KMS-11 (cell line): ENCODE measurements at regions not wholly inside any gene's neighbourhood (a gene's known extent, or its start where the extent isn't known, plus 50 kb on each side); places are given as distances from the start of the nearest gene placed in this dataset.

Source experiments
- H2AFZ ChIP-seq: fragments of 200-600 bp; sonication (generic); 2 replicates; pipeline ENCODE4 v1.6.1; 2016; ENCODE audit warnings: antibody characterized with exemption, mixed run types, low read depth
- H3K27ac ChIP-seq: fragments of 200-600 bp; sonication (generic); 2 replicates; pipeline ENCODE4 v1.6.1; 2016; ENCODE audit warnings: mild to moderate bottlenecking, mixed run types
- H3K27me3 ChIP-seq: fragments of 200-600 bp; sonication (generic); 2 replicates; pipeline ENCODE4 v1.6.1; 2017; ENCODE audit warnings: mild to moderate bottlenecking, low read depth, mixed run types, moderate library complexity; ENCODE audit not compliant: insufficient read depth
- H3K36me3 ChIP-seq: fragments of 200-600 bp; sonication (generic); 2 replicates; pipeline ENCODE4 v1.6.1; 2017; ENCODE audit warnings: mild to moderate bottlenecking, mixed run types; ENCODE audit not compliant: insufficient read depth
- H3K4me1 ChIP-seq: fragments of 200-600 bp; sonication (generic); 2 replicates; pipeline ENCODE4 v1.6.1; 2016; ENCODE audit warnings: mild to moderate bottlenecking, low read depth, mixed run types; ENCODE audit not compliant: poor library complexity, severe bottlenecking
- H3K4me2 ChIP-seq: fragments of 200-600 bp; sonication (generic); 2 replicates; pipeline ENCODE4 v1.7.0; 2016; ENCODE audit warnings: mild to moderate bottlenecking, mixed run types
- H3K4me3 ChIP-seq: fragments of 200-600 bp; sonication (generic); IDR thresholded peaks from 2 replicates; pipeline ENCODE4 v1.6.1; 2017; ENCODE audit warnings: low read depth, low read length, mixed read lengths; ENCODE audit not compliant: insufficient read depth
- H3K79me2 ChIP-seq: fragments of 200-600 bp; sonication (generic); 2 replicates; pipeline ENCODE4 v1.6.1; 2016; ENCODE audit warnings: low read depth, mixed run types; ENCODE audit not compliant: insufficient read depth
- H3K9ac ChIP-seq: fragments of 200-600 bp; sonication (generic); 2 replicates; pipeline ENCODE4 v1.6.1; 2016; ENCODE audit warnings: mild to moderate bottlenecking, mixed run types
- H4K20me1 ChIP-seq: fragments of 200-600 bp; sonication (generic); 2 replicates; pipeline ENCODE4 v1.6.1; 2016; ENCODE audit warnings: mild to moderate bottlenecking, mixed run types; ENCODE audit not compliant: insufficient read depth
- CTCF ChIP-seq: fragments of 200-600 bp; sonication (generic); conservative IDR thresholded peaks from 2 replicates; pipeline ENCODE4 v1.6.1; 2017; ENCODE audit warnings: low read depth, mild to moderate bottlenecking, antibody characterized with exemption, low read length, moderate library complexity, mixed read lengths

- Histone ChIP-seq H3K9ac (no peak overlapping the region), H3K4me1 (no peaks in the 10 kb centered on the region), H3K4me3 (no peak overlapping the region), H3K4me2 (no peak overlapping the region), H3K79me2 (no peaks in the 10 kb centered on the region), H4K20me1 (no peaks in the 10 kb centered on the region), H3K27ac (no peak overlapping the region), H3K36me3 (no peaks in the 10 kb centered on the region), H3K27me3 (no peaks in the 10 kb centered on the region), H2AFZ (no peak overlapping the region)
- no peak for TF ChIP-seq CTCF
These were observed 338.4 kb upstream of the SMARCA2 start for GRCh38 chr9:1676771-1677170.

GRCh38 chr9:1683951-1684350 lies 331.2 kb upstream of the SMARCA2 start:
- H3K4me1 ChIP-seq: no peaks in the 10 kb centered on the region
- no peak for TF ChIP-seq CTCF
- H3K27ac ChIP-seq: no peak overlapping the region
- H4K20me1 ChIP-seq: no peaks in the 10 kb centered on the region
- no peak overlapping the region for H2AFZ ChIP-seq
- H3K27me3 ChIP-seq: no peaks in the 10 kb centered on the region
- H3K4me3 ChIP-seq: no peak overlapping the region
- no peaks in the 10 kb centered on the region for H3K36me3 ChIP-seq
- no peak overlapping the region for H3K9ac ChIP-seq
- H3K4me2 ChIP-seq: no peak overlapping the region
- no peaks in the 10 kb centered on the region for H3K79me2 ChIP-seq

GRCh38 chr9:1698991-1699390 lies 316.2 kb upstream of the SMARCA2 start:
- no peak for TF ChIP-seq CTCF
- no peaks in the 10 kb centered on the region for H3K79me2 ChIP-seq
- no peaks in the 10 kb centered on the region for H3K4me1 ChIP-seq
- no peaks in the 10 kb centered on the region for H3K36me3 ChIP-seq
- H3K9ac ChIP-seq: no peak overlapping the region
- H3K27me3 ChIP-seq: no peaks in the 10 kb centered on the region
- no peak overlapping the region for H2AFZ ChIP-seq
- H3K27ac ChIP-seq: no peak overlapping the region
- no peak overlapping the region for H3K4me2 ChIP-seq
- H4K20me1 ChIP-seq: no peaks in the 10 kb centered on the region
- H3K4me3 ChIP-seq: no peak overlapping the region

GRCh38 chr9:1701113-1701512 lies 314.0 kb upstream of the SMARCA2 start:
- Histone ChIP-seq H3K4me3 (no peak overlapping the region), H3K79me2 (no peaks in the 10 kb centered on the region), H3K9ac (no peak overlapping the region), H3K27ac (no peak overlapping the region), H3K4me1 (no peaks in the 10 kb centered on the region), H3K36me3 (no peaks in the 10 kb centered on the region), H3K4me2 (no peak overlapping the region), H2AFZ (no peak overlapping the region), H3K27me3 (no peaks in the 10 kb centered on the region), H4K20me1 (no peaks in the 10 kb centered on the region)
- no peak for TF ChIP-seq CTCF

- Histone ChIP-seq H3K79me2 (no peaks in the 10 kb centered on the region), H3K27ac (no peak overlapping the region), H3K4me2 (no peak overlapping the region), H4K20me1 (no peaks in the 10 kb centered on the region), H3K36me3 (no peaks in the 10 kb centered on the region), H3K9ac (no peak overlapping the region), H2AFZ (no peak overlapping the region), H3K4me3 (no peak overlapping the region), H3K27me3 (no peaks in the 10 kb centered on the region), H3K4me1 (no peaks in the 10 kb centered on the region)
- no peak for TF ChIP-seq CTCF
These were observed 312.4 kb upstream of the SMARCA2 start for GRCh38 chr9:1702701-1703100.
